Right lobe of liver (tissue), 4 donors: ENCODE measurements at regions not wholly inside any gene's neighbourhood (a gene's known extent, or its start where the extent isn't known, plus 50 kb on each side); places are given as distances from the start of the nearest gene placed in this dataset.

Experiments
- POLR2A ChIP-seq: fragments of 450-650 bp; IDR thresholded peaks from one replicate; pipeline ENCODE4 v1.6.1; 2017; ENCODE audit warnings: antibody characterized with exemption, mild to moderate bottlenecking
- TF ChIP-seq, protein P1 (sequence below), 4 donors: fragments of 200-600 bp in 3 of 4; fragments of 450-650 bp in 1 of 4; IDR thresholded peaks; one replicate each; pipeline versions ENCODE4 v1.5.1 to v1.8.0; 2016 to 2022; ENCODE audit warnings: antibody characterized with exemption in 4 of 4, mild to moderate bottlenecking in 2 of 4
- donor health status: DM: no; HTN: no; CAD: no.
- donor health status: DM: no; HTN: no; CAD: no.
- donor health status: DM: no; HTN: yes; CAD: no.

DNA sequence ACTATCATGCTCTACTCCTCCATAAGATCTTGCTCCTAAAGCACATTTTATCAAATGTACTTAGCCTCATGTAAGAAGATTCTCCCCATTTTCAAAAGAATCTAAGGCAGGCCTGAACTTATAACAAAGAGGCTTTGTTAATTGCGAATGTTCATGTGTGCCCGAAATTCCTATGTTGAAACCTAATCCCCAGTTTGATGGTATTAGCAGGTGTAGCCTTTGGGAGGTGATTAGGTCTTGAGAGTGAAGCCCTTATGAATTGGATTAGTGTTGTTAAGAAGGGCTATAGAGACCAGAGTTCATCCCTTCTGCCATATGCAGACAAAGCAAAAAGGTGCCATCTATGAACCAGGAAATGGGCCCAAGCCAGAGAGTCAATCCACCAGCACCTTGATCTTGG lies 234.5 kb downstream of the PAX3 start:
- TF ChIP-seq POLR2A = no peak
- TF ChIP-seq, protein P1, sequence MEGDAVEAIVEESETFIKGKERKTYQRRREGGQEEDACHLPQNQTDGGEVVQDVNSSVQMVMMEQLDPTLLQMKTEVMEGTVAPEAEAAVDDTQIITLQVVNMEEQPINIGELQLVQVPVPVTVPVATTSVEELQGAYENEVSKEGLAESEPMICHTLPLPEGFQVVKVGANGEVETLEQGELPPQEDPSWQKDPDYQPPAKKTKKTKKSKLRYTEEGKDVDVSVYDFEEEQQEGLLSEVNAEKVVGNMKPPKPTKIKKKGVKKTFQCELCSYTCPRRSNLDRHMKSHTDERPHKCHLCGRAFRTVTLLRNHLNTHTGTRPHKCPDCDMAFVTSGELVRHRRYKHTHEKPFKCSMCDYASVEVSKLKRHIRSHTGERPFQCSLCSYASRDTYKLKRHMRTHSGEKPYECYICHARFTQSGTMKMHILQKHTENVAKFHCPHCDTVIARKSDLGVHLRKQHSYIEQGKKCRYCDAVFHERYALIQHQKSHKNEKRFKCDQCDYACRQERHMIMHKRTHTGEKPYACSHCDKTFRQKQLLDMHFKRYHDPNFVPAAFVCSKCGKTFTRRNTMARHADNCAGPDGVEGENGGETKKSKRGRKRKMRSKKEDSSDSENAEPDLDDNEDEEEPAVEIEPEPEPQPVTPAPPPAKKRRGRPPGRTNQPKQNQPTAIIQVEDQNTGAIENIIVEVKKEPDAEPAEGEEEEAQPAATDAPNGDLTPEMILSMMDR (IDR thresholded peaks at IDR 0.05) = no peak
